ENCODE measurements at regions not wholly inside any gene's neighbourhood (a gene's known extent, or its start where the extent isn't known, plus 50 kb on each side); places are given as distances from the start of the nearest gene placed in this dataset.
"Not testable (repeated sequence)": the region's sequence is repeated elsewhere in the genome, so short reads cannot be mapped to it uniquely, and the experiment has no call there.

GRCh38 chr5:42894057-42894456, 82.4 kb upstream of the SELENOP start:
- no peak for DNase-seq

- DNase-seq = no peak
Observed at GRCh38 chr5:42889311-42889933, 77.7 kb upstream of the SELENOP start.

DNA sequence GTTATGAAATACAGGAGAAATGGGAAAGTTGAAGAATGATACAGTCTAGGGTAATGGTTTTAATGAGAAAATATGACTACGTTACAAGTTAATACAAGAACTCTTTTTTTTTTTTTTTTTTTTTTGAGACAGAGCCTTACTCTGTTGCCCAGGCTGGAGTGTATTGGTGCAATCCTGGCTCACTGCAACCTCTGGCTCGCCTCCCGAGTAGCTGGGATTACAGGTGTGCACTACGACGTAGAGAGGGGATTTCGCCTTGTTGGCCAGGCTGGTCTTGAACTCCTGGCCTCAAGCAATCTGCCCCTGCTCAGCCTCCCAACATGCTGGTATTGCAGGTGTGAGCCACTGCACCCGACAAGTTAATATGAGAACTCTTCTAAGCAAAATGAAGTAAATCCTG, 77.1 kb upstream of the SELENOP start:
- DNase-seq = no peak

- no peak for DNase-seq
Observed at GRCh38 chr5:42887575-42887974, 75.9 kb upstream of the SELENOP start.

DNA sequence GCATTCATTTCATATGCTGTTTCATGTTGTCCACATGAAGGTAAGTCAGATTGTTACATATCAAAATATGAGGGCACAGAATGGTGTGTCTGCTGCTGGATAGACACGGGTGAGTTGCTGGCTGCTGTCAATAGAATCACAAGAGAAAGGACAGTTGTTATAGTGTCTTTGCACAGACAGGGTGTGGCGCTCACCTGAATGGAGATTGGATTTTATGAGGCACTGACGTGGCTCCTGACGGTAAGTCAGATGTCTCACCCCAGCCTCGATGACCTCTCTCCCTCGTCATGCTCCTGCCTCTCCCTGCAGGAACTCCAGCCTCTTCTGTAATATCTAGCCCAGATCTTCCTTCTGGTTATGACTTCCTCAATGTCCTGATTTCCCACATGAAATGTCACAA, 75.4 kb upstream of the SELENOP start:
- DNase-seq = no peak

GRCh38 chr5:42886635-42887034, 74.9 kb upstream of the SELENOP start:
- DNase-seq = no peak

DNA sequence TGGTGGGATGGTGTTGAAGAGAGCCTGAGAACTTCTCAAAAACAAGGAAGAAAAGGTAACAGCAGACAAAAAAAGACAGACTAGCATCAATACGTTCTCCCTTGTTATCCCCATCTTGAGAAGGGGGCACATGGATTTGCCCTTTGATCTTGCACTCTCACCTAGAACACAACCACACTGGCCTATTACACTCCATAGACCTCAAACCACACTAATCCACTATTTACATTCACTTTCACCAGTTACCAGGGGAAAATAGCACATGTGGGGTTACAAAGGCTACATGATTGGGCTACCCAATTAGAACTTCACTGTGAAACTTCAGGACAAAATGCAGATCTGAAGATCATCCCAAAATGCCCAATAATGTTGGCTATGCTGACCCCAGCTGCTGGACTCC, 72.6 kb upstream of the SELENOP start:
- no peak for DNase-seq

DNA sequence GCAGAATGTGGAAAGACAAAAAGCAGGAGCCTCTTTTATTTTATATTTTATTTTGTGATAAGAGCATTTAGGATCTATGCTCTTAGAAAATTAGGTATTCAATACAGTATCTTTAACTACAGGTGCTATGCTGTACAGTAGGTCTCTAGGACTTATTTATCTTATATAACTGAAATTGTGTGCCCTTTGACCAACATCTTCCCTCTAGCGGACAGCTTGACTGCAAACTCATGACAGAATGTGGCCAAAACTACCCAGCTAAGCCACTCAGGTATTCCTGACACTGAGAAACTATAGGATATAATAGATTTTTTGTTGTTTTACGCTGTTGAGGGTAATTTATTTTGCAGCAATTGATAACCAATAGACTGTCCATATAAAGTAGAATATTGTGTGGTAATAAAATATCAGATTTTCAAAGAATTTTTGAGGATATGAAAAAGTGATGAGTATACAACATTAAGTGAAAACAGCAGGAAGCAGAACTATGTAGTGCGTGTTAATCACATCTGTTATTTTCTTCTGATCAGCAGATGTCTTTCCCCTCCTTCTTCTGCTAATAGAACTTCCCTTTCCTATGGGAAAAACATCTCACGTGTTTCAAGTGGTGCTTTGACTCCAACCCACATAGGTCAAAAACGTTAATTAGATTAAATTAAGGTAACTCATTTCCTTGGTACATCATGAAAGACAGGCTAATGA, 69.9 kb upstream of the SELENOP start:
- no peak for DNase-seq

DNA sequence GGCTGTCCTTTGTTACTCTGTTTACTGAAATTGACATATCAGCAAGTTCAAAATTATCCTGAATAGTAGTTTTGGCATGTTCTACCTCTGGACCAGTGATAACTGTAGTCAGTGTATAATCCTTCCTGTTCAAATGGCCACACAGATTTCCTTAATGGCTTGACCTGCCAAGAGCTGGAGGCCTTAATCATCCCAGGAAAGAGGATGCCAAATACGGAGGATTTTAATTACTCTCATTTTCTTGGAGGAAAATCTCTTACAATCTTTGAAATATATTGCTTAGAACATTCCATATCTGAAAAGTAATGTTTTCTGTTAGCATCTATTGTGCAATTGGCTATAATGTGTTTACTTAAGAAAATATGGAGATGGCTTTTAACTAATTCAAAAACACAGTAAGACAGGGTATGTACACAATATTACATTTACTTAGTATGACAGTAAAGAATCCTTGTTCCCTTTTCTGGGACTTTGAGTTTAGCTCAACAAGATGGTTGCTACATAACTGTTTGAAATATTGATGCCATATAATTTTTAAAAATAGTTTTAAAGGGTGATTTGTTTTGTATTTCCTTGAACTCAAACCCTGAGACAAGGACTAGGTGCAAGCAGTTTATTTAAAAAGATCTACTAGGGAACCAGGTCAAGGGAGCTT, 68.9 kb upstream of the SELENOP start:
- no peak for DNase-seq

DNA sequence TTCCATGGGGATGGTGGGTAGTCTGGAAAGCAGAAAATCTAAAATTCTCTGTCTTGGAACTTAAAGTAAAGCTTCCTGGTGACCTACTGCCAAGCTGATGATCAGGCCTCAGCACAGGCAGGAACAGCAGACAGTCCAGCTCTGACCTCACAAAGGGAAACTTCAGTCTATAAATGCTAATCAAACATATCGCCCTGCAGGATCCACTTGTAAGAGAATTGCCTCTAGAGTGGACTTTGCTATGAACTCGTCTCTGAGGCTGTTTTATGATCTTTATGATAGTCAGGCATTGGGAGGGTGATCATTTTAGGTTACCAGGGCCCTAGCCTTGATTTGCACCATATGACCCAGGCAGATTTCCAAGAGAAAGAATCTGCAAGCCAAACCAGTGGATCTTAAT, 67.6 kb upstream of the SELENOP start:
- no peak for DNase-seq

GRCh38 chr5:42878550-42878949, 66.9 kb upstream of the SELENOP start:
- DNase-seq = no peak

- DNase-seq = no peak
Observed at GRCh38 chr5:42878041-42878440, 66.3 kb upstream of the SELENOP start.

DNA sequence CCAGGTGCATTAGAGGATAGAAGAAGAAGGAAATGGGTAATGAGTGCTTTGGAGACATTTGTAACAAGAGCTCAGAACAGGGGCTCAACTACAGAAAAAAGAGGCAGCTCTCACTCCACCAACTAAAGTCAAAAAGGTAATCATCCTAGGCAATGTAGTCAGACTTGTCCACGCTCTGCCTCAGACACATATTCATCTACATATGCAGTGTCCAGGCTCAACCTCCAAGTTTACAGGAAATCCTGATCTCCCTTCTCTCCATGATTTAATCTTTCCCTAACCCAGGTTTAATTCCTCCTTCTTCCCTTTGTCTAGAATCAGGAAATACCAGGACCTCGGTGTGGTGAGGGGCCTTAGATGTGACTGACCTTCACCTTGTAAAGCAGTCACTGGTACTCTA, 65.7 kb upstream of the SELENOP start:
- DNase-seq = no peak

- no peak for DNase-seq
Observed at GRCh38 chr5:42876375-42876844, 64.7 kb upstream of the SELENOP start.

GRCh38 chr5:42875785-42876374, 64.2 kb upstream of the SELENOP start:
- no peak for DNase-seq

DNA sequence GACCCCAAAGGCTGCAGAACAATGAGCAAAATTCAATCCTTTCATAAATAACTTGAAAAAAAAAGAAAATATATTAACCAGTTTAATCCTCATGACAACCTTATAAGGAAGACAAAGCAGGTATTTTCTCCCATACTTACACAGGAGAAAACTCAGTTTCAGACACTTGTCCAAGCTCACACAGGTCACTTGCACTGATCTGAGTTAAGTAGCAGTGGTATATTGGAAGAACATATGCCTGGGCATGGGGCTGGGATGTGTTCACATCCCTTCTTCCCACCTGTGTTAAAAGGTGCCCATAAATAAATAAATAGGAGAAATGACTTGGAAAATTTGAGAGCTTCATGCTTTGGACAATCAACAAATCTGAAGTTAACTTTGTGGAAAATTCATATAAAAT, 63.5 kb upstream of the SELENOP start:
- DNase-seq = no peak

- no peak for DNase-seq
Observed at GRCh38 chr5:42874621-42875198, 63.0 kb upstream of the SELENOP start.

DNA sequence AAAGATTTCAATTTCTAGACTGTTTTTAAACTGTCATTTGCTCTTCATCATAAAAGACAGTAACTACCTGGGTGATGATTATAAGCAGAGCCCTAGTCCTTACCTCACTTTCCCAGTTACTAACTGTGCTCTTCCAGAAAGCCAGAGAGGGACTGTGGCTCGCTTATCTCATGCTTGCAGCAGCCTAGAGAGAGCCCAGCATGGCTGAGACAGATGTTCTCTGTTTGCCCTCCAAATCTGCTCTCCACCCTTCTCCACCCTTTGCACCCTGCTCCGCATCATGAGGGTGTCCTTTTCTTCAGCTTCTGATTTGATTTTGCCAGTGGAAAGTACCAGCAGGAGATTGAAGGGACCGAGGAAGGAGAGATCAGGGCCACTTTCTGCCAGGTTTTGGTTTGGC, 61.2 kb upstream of the SELENOP start:
- DNase-seq = no peak

DNA sequence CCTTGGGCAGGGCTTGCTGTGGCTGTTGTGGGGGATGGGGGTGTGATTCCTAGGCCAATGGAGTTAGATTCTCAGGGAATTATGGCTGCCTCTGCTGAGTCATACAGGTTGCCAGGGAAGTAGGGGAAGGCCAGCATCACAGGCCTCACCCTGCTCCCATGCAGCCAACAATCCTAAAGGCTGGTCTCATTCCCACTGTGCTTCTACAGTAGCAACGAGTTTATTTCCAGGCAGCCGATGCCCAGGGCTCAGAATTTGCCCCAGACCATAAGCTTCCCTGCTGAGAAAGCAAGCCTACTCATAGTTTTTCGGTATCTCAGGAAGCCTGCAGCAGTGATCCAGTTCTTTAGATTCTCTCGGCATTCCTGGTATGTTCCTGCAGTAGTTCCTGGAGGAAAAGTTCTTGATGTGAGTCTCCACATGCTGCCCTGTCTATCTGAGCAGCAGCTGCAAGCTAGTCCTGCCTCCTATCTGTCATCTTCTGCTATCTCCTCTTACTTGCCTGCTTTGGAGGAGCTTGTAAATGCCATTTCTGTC, 59.3 kb upstream of the SELENOP start:
- DNase-seq = no peak

- not testable (repeated sequence) for DNase-seq
Observed at GRCh38 chr5:42868417-42868816, 56.7 kb upstream of the SELENOP start.

- DNase-seq = not testable (repeated sequence)
Observed at GRCh38 chr5:42864749-42865148, 53.1 kb upstream of the SELENOP start.

Measured in SIG-M5 (cell line).